HepG2 (cell line): ENCODE measurements at regions not wholly inside any gene's neighbourhood (a gene's known extent, or its start where the extent isn't known, plus 50 kb on each side); places are given as distances from the start of the nearest gene placed in this dataset.

ENCODE experiments used
- ATAC-seq: fragments of 200-7000 bp; cut with Tn5 transposase; 3 replicates; pipeline ENCODE4 v1.9.1; 2020; ENCODE audit warnings: mild to moderate bottlenecking, moderate library complexity
- BruUV-seq: library from RNA; stranded (reverse); fragments of 400-500 nt; replicated peaks from 2 replicates; lab custom pipeline; 2021; lab: Mats Ljungman, UMichigan
- CTCF ChIA-PET: fragments of 300-600 bp; formaldehyde crosslinking; extraction: SDS; loops from one replicate; lab custom pipeline; 2021; ENCODE audit warnings: low total read pairs, inconsistent platforms, low intra/inter-chr PET ratio; lab: Yijun Ruan, JAX
- POLR2A ChIA-PET: fragments of 350-600 bp; sonication (Branson Sonifier 250); formaldehyde crosslinking; loops from one replicate; lab custom pipeline; 2020; ENCODE audit warnings: antibody characterized with exemption, inconsistent platforms; lab: Yijun Ruan, JAX
- DNase-seq: peaks from one replicate; pipeline ENCODE4 v3.0.0-alpha.2; 2015; ENCODE audit warnings: low spot score
- FAIRE-seq: peaks from 3 replicates; lab custom pipeline; 2011; peaks lifted over from hg19 to GRCh38; lab: Jason Lieb, UNC
- H2AFZ ChIP-seq: one replicate; pipeline ENCODE4 v1.6.1; 2011; ENCODE audit warnings: low read length, inconsistent platforms
- H3K27ac ChIP-seq: fragments of 300-600 bp; 3 replicates; pipeline ENCODE4 v1.8.0; 2011; ENCODE audit warnings: mixed run types, mild to moderate bottlenecking, mixed read lengths, low read length, inconsistent platforms; ENCODE audit not compliant: insufficient read depth; ENCODE audit errors: extremely low read length
- H3K27me3 ChIP-seq, 2 experiments: fragments of 200-600 bp in 1 of 2; 2 replicates in 1 of 2; 3 replicates in 1 of 2; pipeline versions ENCODE4 v1.6.0 to v1.8.0; 2011; ENCODE audit warnings: low read length in 2 of 2, mild to moderate bottlenecking in 2 of 2, moderate library complexity in 2 of 2, inconsistent platforms in 1 of 2; ENCODE audit not compliant: insufficient read depth in 2 of 2, control insufficient read depth in 1 of 2
- H3K36me3 ChIP-seq, 2 experiments: fragments of 200-600 bp in 1 of 2; replicated peaks in 1 of 2; 2 replicates in 1 of 2; 3 replicates in 1 of 2; pipeline versions ENCODE4 v1.5.1 to v1.8.0; 2011; ENCODE audit warnings: low read length in 2 of 2, inconsistent platforms in 1 of 2; ENCODE audit not compliant: insufficient read depth in 2 of 2, control insufficient read depth in 1 of 2
- H3K4me1 ChIP-seq: 2 replicates; pipeline ENCODE4 v1.5.1; 2012; ENCODE audit warnings: low read length, inconsistent platforms; ENCODE audit not compliant: insufficient read depth
- H3K4me2 ChIP-seq: 2 replicates; pipeline ENCODE4 v1.6.0; 2011; ENCODE audit warnings: low read depth, low read length, inconsistent platforms
- H3K4me3 ChIP-seq, 3 experiments: fragments of 200-600 bp in 1 of 3; sonication (generic), shearing (Covaris generic) in 1 of 3; replicated peaks in 1 of 3; 2 replicates each; pipeline ENCODE4 v1.5.1; 2011 to 2016; ENCODE audit warnings: low read length in 3 of 3, inconsistent platforms in 2 of 3, low read depth in 2 of 3, mild to moderate bottlenecking in 2 of 3, control low read depth in 1 of 3, mixed read lengths in 1 of 3; ENCODE audit not compliant: insufficient read depth in 1 of 3
- H3K79me2 ChIP-seq: one replicate; pipeline ENCODE4 v1.6.1; 2011; ENCODE audit warnings: low read length, inconsistent platforms; ENCODE audit not compliant: insufficient read depth
- H3K9ac ChIP-seq: 2 replicates; pipeline ENCODE4 v1.6.0; 2011; ENCODE audit warnings: mild to moderate bottlenecking, low read depth, low read length, inconsistent platforms; ENCODE audit not compliant: insufficient read depth
- H3K9me3 ChIP-seq: 2 replicates; pipeline ENCODE4 v1.5.1; 2012; ENCODE audit warnings: mild to moderate bottlenecking, low read length
- H4K20me1 ChIP-seq: 2 replicates; pipeline ENCODE4 v1.6.0; 2011; ENCODE audit warnings: inconsistent platforms, mild to moderate bottlenecking, low read length, moderate library complexity; ENCODE audit not compliant: insufficient read depth
- DZIP1 ChIP-seq: sonication (generic); formaldehyde crosslinking; IDR thresholded peaks from 2 replicates; pipeline ENCODE4 v1.5.0; 2020; ENCODE audit warnings: mild to moderate bottlenecking, missing genetic modification reagents
- ETV6 ChIP-seq: sonication (generic); formaldehyde crosslinking; conservative IDR thresholded peaks from 2 replicates; pipeline ENCODE4 v1.4.0; 2020; ENCODE audit warnings: missing genetic modification reagents
- KAT7 ChIP-seq: IDR thresholded peaks from 2 replicates; pipeline ENCODE4 v1.6.1; 2018; ENCODE audit warnings: borderline replicate concordance, missing compliant biosample characterization
- MAZ ChIP-seq, 2 experiments: sonication (generic) in 1 of 2; formaldehyde crosslinking in 1 of 2; IDR thresholded peaks; 2 replicates each; pipeline versions ENCODE4 v1.5.0 to v1.6.1; 2012 to 2020; ENCODE audit warnings: low read depth in 2 of 2, mild to moderate bottlenecking in 2 of 2, borderline replicate concordance in 1 of 2, improper control_type of control experiment in 1 of 2, low read length in 1 of 2, missing genetic modification reagents in 1 of 2, moderate library complexity in 1 of 2
- SNAI1 ChIP-seq: sonication (generic); formaldehyde crosslinking; IDR thresholded peaks from 2 replicates; pipeline ENCODE4 v1.5.0; 2020; ENCODE audit warnings: mild to moderate bottlenecking, missing genetic modification reagents, borderline replicate concordance
- STAG1 ChIP-seq: sonication (generic); formaldehyde crosslinking; IDR thresholded peaks from 2 replicates; pipeline ENCODE4 v1.4.0; 2020; ENCODE audit warnings: missing genetic modification reagents
- TBX2 ChIP-seq: sonication (generic); formaldehyde crosslinking; IDR thresholded peaks from 2 replicates; pipeline ENCODE4 v1.5.0; 2020; ENCODE audit warnings: missing genetic modification reagents, mild to moderate bottlenecking, borderline replicate concordance
- TFDP1 ChIP-seq: IDR thresholded peaks from 2 replicates; pipeline ENCODE4 v1.6.1; 2016; ENCODE audit warnings: missing compliant biosample characterization, missing genetic modification reagents, borderline replicate concordance
- TRIM24 ChIP-seq: sonication (generic); formaldehyde crosslinking; IDR thresholded peaks from 2 replicates; pipeline ENCODE4 v1.8.0; 2022; ENCODE audit warnings: mild to moderate bottlenecking, missing genetic modification reagents
- YY1 ChIP-seq: IDR thresholded peaks from 2 replicates; pipeline ENCODE4 v1.6.1; 2011; ENCODE audit warnings: low read length, low read depth, moderate library complexity, mild to moderate bottlenecking; ENCODE audit not compliant: insufficient read depth, insufficient replicate concordance
- ZNF275 ChIP-seq: sonication (generic); formaldehyde crosslinking; IDR thresholded peaks from 2 replicates; pipeline ENCODE4 v1.8.0; 2022; ENCODE audit warnings: missing genetic modification reagents, mild to moderate bottlenecking, inconsistent platforms, borderline replicate concordance
- ZNF468 ChIP-seq: sonication (generic); formaldehyde crosslinking; IDR thresholded peaks from 2 replicates; pipeline ENCODE4 v1.8.0; 2022; ENCODE audit warnings: mild to moderate bottlenecking, moderate library complexity, missing genetic modification reagents
- WGBS: methylation state at CpG from one replicate; pipeline ENCODE4 v1.1.6; 2017; ENCODE audit warnings: low lambda C conversion rate; 5-methylcytosine and 5-hydroxymethylcytosine counted together
- in situ Hi-C: cut with HindIII; loops from 2 replicates; pipeline ENCODE4 v1.10.0; 2017; ENCODE audit warnings: low pct_unique_long_range_greater_than_20kb; ENCODE audit not compliant: extremely low pct_ligation_motif_present
- intact Hi-C: fragments of 100-400 bp; cut with micrococcal nuclease; formaldehyde crosslinking; loops from one replicate; pipeline ENCODE4 v1.10.0; 2022; ENCODE audit not compliant: unreplicated experiment

GRCh38 chr4:135073389-135073788 lies 871.8 kb upstream of the PABPC4L start:
- no peaks in the 10 kb centered on the region for H3K27me3 ChIP-seq
- in situ Hi-C loops, result no loop called here
- no peaks in the 10 kb centered on the region for H4K20me1 ChIP-seq
- no peak overlapping the region for H3K4me2 ChIP-seq
- H2AFZ ChIP-seq, result no peak overlapping the region
- TF ChIP-seq TRIM24 (no peak), DZIP1 (CRISPR knock-in tag) (no peak), MAZ (IDR thresholded peaks at IDR 0.05; ENCODE audit: borderline replicate concordance, low read depth, low read length) (no peak), MAZ (CRISPR knock-in tag; IDR thresholded peaks at IDR 0.05; ENCODE audit: low read depth) (no peak)
- H3K4me1 ChIP-seq, result no peaks in the 10 kb centered on the region
- FAIRE-seq (no peak), ATAC-seq (no peak), DNase-seq (no peak)
- ChIA-PET CTCF (no interaction called here), POLR2A (no interaction called here)
- H3K4me3 ChIP-seq, result no peak overlapping the region
- no TSS peak for BruUV-seq
- intact Hi-C loops, result no loop called here
- 0% methylated on average over 2 of the region's 2 CpGs for WGBS
- H3K9me3 ChIP-seq, result no peaks in the 10 kb centered on the region
- no peak overlapping the region for H3K27ac ChIP-seq
- no peaks in the 10 kb centered on the region for H3K36me3 ChIP-seq
- H3K9ac ChIP-seq, result no peak overlapping the region
- no peaks in the 10 kb centered on the region for H3K79me2 ChIP-seq

- in situ Hi-C loops, result no loop called here
- BruUV-seq, result no TSS peak
- no peak for ATAC-seq
- Histone ChIP-seq H4K20me1 (no peaks in the 10 kb centered on the region), H3K4me3 (no peak overlapping the region), H3K27ac (no peak overlapping the region), H3K79me2 (no peaks in the 10 kb centered on the region), H3K9ac (no peak overlapping the region), H3K36me3 (no peaks in the 10 kb centered on the region), H3K27me3 (no peaks in the 10 kb centered on the region), H3K4me2 (no peak overlapping the region), H2AFZ (no peak overlapping the region), H3K4me1 (no peaks in the 10 kb centered on the region), H3K9me3 (no peaks in the 10 kb centered on the region)
- ChIA-PET CTCF (no interaction called here), POLR2A (no interaction called here)
- 0% methylated on average over 3 of the region's 3 CpGs for WGBS
- no peak for DNase-seq
- no peak for FAIRE-seq
- intact Hi-C loops, result no loop called here
- TF ChIP-seq TBX2 (no peak), ZNF275 (CRISPR knock-in tag) (no peak), KAT7 (CRISPR knock-in tag) (no peak), YY1 (no peak), ETV6 (CRISPR knock-in tag) (no peak), SNAI1 (CRISPR knock-in tag) (no peak), STAG1 (CRISPR knock-in tag) (no peak), TFDP1 (CRISPR knock-in tag) (no peak), ZNF468 (CRISPR knock-in tag) (no peak)
These were observed 871.0 kb upstream of the PABPC4L start for GRCh38 chr4:135072553-135072952.
